ENCODE measurements at regions not wholly inside any gene's neighbourhood (a gene's known extent, or its start where the extent isn't known, plus 50 kb on each side); places are given as distances from the start of the nearest gene placed in this dataset.

GRCh38 chr3:161754420-161755053 is 257.9 kb downstream of the OTOL1 start:
- WGBS: 98% methylated on average over 3 of the region's 3 CpGs
- Histone ChIP-seq H3K4me3 (ENCODE audit: low read length) (no peak overlapping the region), H3K9ac (ENCODE audit: low read depth, low read length) (no peak overlapping the region), H3K27me3 (ENCODE audit: insufficient read depth, low read length) (no peaks in the 10 kb centered on the region), H3K36me3 (ENCODE audit: insufficient read depth, low read length) (no peaks in the 10 kb centered on the region), H3K9me3 (ENCODE audit: insufficient read depth, low read depth, low read length) (no peaks in the 10 kb centered on the region), H3K4me1 (ENCODE audit: insufficient read depth, low read length) (no peaks in the 10 kb centered on the region), H3K27ac (ENCODE audit: low read depth, low read length) (no peak overlapping the region)

GRCh38 chr3:161759444-161759843 is 262.8 kb downstream of the OTOL1 start:
- Histone ChIP-seq H3K4me1 (ENCODE audit: insufficient read depth, low read length) (no peaks in the 10 kb centered on the region), H3K27me3 (ENCODE audit: insufficient read depth, low read length) (no peaks in the 10 kb centered on the region), H3K9ac (ENCODE audit: low read depth, low read length) (no peak overlapping the region), H3K9me3 (ENCODE audit: insufficient read depth, low read depth, low read length) (no peaks in the 10 kb centered on the region), H3K27ac (ENCODE audit: low read depth, low read length) (no peak overlapping the region), H3K4me3 (ENCODE audit: low read length) (no peak overlapping the region), H3K36me3 (ENCODE audit: insufficient read depth, low read length) (no peaks in the 10 kb centered on the region)
- no CpG with 5 or more reads among the region's 2 CpGs for WGBS

- Histone ChIP-seq H3K36me3 (ENCODE audit: insufficient read depth, low read length) (no peaks in the 10 kb centered on the region), H3K9me3 (ENCODE audit: insufficient read depth, low read depth, low read length) (no peaks in the 10 kb centered on the region), H3K4me3 (ENCODE audit: low read length) (no peak overlapping the region), H3K27ac (ENCODE audit: low read depth, low read length) (no peak overlapping the region), H3K4me1 (ENCODE audit: insufficient read depth, low read length) (peaks cover 11% of the 10 kb centered on the region; the same call in 1 of the 2 replicates), H3K27me3 (ENCODE audit: insufficient read depth, low read length) (no peaks in the 10 kb centered on the region), H3K9ac (ENCODE audit: low read depth, low read length) (no peak overlapping the region)
- 82% methylated on average over 3 of the region's 3 CpGs for WGBS
Measured at GRCh38 chr3:161766331-161766730, 269.7 kb downstream of the OTOL1 start.

GRCh38 chr3:161770484-161771386 is 274.1 kb downstream of the OTOL1 start:
- no peaks in the 10 kb centered on the region for H3K9me3 ChIP-seq (ENCODE audit: insufficient read depth, low read depth, low read length)
- no peak overlapping the region for H3K4me3 ChIP-seq (ENCODE audit: low read length)
- no peak overlapping the region for H3K27ac ChIP-seq (ENCODE audit: low read depth, low read length)
- H3K27me3 ChIP-seq (ENCODE audit: insufficient read depth, low read length): no peaks in the 10 kb centered on the region
- peaks cover 11% of the 10 kb centered on the region; the same call in 1 of the 2 replicates for H3K4me1 ChIP-seq (ENCODE audit: insufficient read depth, low read length)
- 100% methylated on average over 3 of the region's 3 CpGs for WGBS
- no peaks in the 10 kb centered on the region for H3K36me3 ChIP-seq (ENCODE audit: insufficient read depth, low read length)
- no peak overlapping the region for H3K9ac ChIP-seq (ENCODE audit: low read depth, low read length)

- Histone ChIP-seq H3K9ac (ENCODE audit: low read depth, low read length) (no peak overlapping the region), H3K36me3 (ENCODE audit: insufficient read depth, low read length) (no peaks in the 10 kb centered on the region), H3K9me3 (ENCODE audit: insufficient read depth, low read depth, low read length) (peaks cover 7% of the 10 kb centered on the region), H3K4me3 (ENCODE audit: low read length) (no peak overlapping the region), H3K27ac (ENCODE audit: low read depth, low read length) (no peak overlapping the region), H3K27me3 (ENCODE audit: insufficient read depth, low read length) (no peaks in the 10 kb centered on the region), H3K4me1 (ENCODE audit: insufficient read depth, low read length) (peaks cover under 1% of the 10 kb centered on the region; the same call in 1 of the 2 replicates)
- no CpG with 5 or more reads among the region's 1 CpG for WGBS
Measured at GRCh38 chr3:161781381-161781780, 284.8 kb downstream of the OTOL1 start.

- Histone ChIP-seq H3K27ac (ENCODE audit: low read depth, low read length) (no peak overlapping the region), H3K9me3 (ENCODE audit: insufficient read depth, low read depth, low read length) (no peaks in the 10 kb centered on the region), H3K9ac (ENCODE audit: low read depth, low read length) (no peak overlapping the region), H3K27me3 (ENCODE audit: insufficient read depth, low read length) (no peaks in the 10 kb centered on the region), H3K36me3 (ENCODE audit: insufficient read depth, low read length) (no peaks in the 10 kb centered on the region), H3K4me1 (ENCODE audit: insufficient read depth, low read length) (0 out of 2 replicates have a peak, but pooled peaks cover 11% of the 10 kb centered on the region), H3K4me3 (ENCODE audit: low read length) (no peak overlapping the region)
- WGBS: 95% methylated on average over 2 of the region's 3 CpGs
Measured at GRCh38 chr3:161793194-161793930, 296.8 kb downstream of the OTOL1 start.

- no peak overlapping the region for H3K9ac ChIP-seq (ENCODE audit: low read depth, low read length)
- H3K4me1 ChIP-seq (ENCODE audit: insufficient read depth, low read length): no peaks in the 10 kb centered on the region
- H3K27ac ChIP-seq (ENCODE audit: low read depth, low read length): no peak overlapping the region
- H3K36me3 ChIP-seq (ENCODE audit: insufficient read depth, low read length): no peaks in the 10 kb centered on the region
- H3K4me3 ChIP-seq (ENCODE audit: low read length): no peak overlapping the region
- no peaks in the 10 kb centered on the region for H3K9me3 ChIP-seq (ENCODE audit: insufficient read depth, low read depth, low read length)
- no peaks in the 10 kb centered on the region for H3K27me3 ChIP-seq (ENCODE audit: insufficient read depth, low read length)
- WGBS: 89% methylated on average over 3 of the region's 4 CpGs
Measured at GRCh38 chr3:161794551-161794950, 297.9 kb downstream of the OTOL1 start.

GRCh38 chr3:161796312-161796711 is 299.7 kb downstream of the OTOL1 start:
- no peaks in the 10 kb centered on the region; the same call in 1 of the 2 replicates for H3K9me3 ChIP-seq (ENCODE audit: insufficient read depth, low read depth, low read length)
- H3K9ac ChIP-seq (ENCODE audit: low read depth, low read length): no peak overlapping the region
- H3K36me3 ChIP-seq (ENCODE audit: insufficient read depth, low read length): no peaks in the 10 kb centered on the region
- H3K27me3 ChIP-seq (ENCODE audit: insufficient read depth, low read length): no peaks in the 10 kb centered on the region
- no peak overlapping the region for H3K4me3 ChIP-seq (ENCODE audit: low read length)
- no peak overlapping the region for H3K27ac ChIP-seq (ENCODE audit: low read depth, low read length)
- H3K4me1 ChIP-seq (ENCODE audit: insufficient read depth, low read length): no peaks in the 10 kb centered on the region

- no peaks in the 10 kb centered on the region for H3K27me3 ChIP-seq (ENCODE audit: insufficient read depth, low read length)
- no peaks in the 10 kb centered on the region for H3K4me1 ChIP-seq (ENCODE audit: insufficient read depth, low read length)
- H3K9ac ChIP-seq (ENCODE audit: low read depth, low read length): no peak overlapping the region
- H3K9me3 ChIP-seq (ENCODE audit: insufficient read depth, low read depth, low read length): no peaks in the 10 kb centered on the region; the same call in 1 of the 2 replicates
- no peaks in the 10 kb centered on the region for H3K36me3 ChIP-seq (ENCODE audit: insufficient read depth, low read length)
- no peak overlapping the region for H3K4me3 ChIP-seq (ENCODE audit: low read length)
- no peak overlapping the region for H3K27ac ChIP-seq (ENCODE audit: low read depth, low read length)
Measured at GRCh38 chr3:161796780-161797179, 300.2 kb downstream of the OTOL1 start.

- H3K36me3 ChIP-seq (ENCODE audit: insufficient read depth, low read length): no peaks in the 10 kb centered on the region
- H3K9me3 ChIP-seq (ENCODE audit: insufficient read depth, low read depth, low read length): no peaks in the 10 kb centered on the region; the same call in 1 of the 2 replicates
- no peaks in the 10 kb centered on the region for H3K27me3 ChIP-seq (ENCODE audit: insufficient read depth, low read length)
- WGBS: 94% methylated on average over 2 of the region's 3 CpGs
- no peak overlapping the region for H3K27ac ChIP-seq (ENCODE audit: low read depth, low read length)
- H3K4me3 ChIP-seq (ENCODE audit: low read length): no peak overlapping the region
- H3K9ac ChIP-seq (ENCODE audit: low read depth, low read length): no peak overlapping the region
- H3K4me1 ChIP-seq (ENCODE audit: insufficient read depth, low read length): no peaks in the 10 kb centered on the region
Measured at GRCh38 chr3:161798016-161798415, 301.4 kb downstream of the OTOL1 start.

GRCh38 chr3:161800985-161801559 is 304.5 kb downstream of the OTOL1 start:
- Histone ChIP-seq H3K9ac (ENCODE audit: low read depth, low read length) (no peak overlapping the region), H3K9me3 (ENCODE audit: insufficient read depth, low read depth, low read length) (no peaks in the 10 kb centered on the region; the same call in 1 of the 2 replicates), H3K27me3 (ENCODE audit: insufficient read depth, low read length) (no peaks in the 10 kb centered on the region), H3K27ac (ENCODE audit: low read depth, low read length) (no peak overlapping the region), H3K4me3 (ENCODE audit: low read length) (no peak overlapping the region), H3K36me3 (ENCODE audit: insufficient read depth, low read length) (no peaks in the 10 kb centered on the region), H3K4me1 (ENCODE audit: insufficient read depth, low read length) (no peaks in the 10 kb centered on the region)
- 95% methylated on average over 1 of the region's 1 CpG for WGBS

Measured in HUES64 (cell line).